Choroid plexus epithelial cell (primary cell): ENCODE measurements at regions not wholly inside any gene's neighbourhood (a gene's known extent, or its start where the extent isn't known, plus 50 kb on each side); places are given as distances from the start of the nearest gene placed in this dataset.

Experiments used
- DNase-seq: peaks from one replicate; pipeline ENCODE4 v3.0.0-alpha.2; 2010; ENCODE audit warnings: low read depth
- H3K4me3 ChIP-seq: 2 replicates; pipeline ENCODE4 v1.5.1; 2011; ENCODE audit warnings: low read depth, mild to moderate bottlenecking, control low read depth, low read length, moderate library complexity
- TF ChIP-seq, protein P1 (sequence below): conservative IDR thresholded peaks from 2 replicates; pipeline ENCODE4 v1.5.1; 2011; ENCODE audit warnings: low read depth, mild to moderate bottlenecking, control low read depth, inconsistent platforms, low read length, moderate library complexity

DNA sequence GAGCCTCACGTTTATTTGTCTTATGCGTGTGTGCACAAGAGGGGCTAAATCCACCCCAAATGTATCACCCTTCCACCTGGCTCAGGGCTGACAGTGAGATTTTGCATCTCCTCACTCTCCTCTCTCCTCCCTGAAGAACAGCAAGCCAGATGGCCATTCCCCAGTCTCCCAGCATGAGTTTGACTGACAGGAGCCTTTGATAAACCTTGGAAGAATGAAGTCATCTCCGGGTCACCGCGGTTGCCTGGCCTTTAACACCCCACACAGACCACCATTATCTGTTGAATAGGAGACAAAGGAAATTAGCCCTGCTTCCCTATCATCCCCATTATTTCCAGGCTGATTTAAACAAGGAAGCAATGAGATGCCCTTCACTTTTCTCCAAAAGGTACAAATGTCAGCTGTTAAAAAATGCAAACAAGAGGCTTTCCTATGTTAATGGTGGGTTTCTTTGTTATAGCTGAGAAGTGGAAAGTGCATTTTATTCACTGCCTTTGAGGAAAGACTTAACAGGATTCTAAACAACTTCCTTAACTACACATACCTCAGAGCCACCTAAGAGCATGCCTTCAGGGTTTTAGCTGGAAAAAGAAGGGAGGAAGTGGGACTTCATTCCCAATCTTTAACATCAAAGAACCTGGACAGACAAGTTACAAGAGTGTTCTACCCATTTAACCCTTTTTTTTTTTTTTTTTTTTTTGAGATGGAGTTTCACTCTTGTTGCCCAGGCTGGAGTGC is 524.8 kb upstream of the ID4 start:
- DNase-seq = no peak
- TF ChIP-seq, protein P1, sequence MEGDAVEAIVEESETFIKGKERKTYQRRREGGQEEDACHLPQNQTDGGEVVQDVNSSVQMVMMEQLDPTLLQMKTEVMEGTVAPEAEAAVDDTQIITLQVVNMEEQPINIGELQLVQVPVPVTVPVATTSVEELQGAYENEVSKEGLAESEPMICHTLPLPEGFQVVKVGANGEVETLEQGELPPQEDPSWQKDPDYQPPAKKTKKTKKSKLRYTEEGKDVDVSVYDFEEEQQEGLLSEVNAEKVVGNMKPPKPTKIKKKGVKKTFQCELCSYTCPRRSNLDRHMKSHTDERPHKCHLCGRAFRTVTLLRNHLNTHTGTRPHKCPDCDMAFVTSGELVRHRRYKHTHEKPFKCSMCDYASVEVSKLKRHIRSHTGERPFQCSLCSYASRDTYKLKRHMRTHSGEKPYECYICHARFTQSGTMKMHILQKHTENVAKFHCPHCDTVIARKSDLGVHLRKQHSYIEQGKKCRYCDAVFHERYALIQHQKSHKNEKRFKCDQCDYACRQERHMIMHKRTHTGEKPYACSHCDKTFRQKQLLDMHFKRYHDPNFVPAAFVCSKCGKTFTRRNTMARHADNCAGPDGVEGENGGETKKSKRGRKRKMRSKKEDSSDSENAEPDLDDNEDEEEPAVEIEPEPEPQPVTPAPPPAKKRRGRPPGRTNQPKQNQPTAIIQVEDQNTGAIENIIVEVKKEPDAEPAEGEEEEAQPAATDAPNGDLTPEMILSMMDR = no peak
- H3K4me3 ChIP-seq = no peak overlapping the region

DNA sequence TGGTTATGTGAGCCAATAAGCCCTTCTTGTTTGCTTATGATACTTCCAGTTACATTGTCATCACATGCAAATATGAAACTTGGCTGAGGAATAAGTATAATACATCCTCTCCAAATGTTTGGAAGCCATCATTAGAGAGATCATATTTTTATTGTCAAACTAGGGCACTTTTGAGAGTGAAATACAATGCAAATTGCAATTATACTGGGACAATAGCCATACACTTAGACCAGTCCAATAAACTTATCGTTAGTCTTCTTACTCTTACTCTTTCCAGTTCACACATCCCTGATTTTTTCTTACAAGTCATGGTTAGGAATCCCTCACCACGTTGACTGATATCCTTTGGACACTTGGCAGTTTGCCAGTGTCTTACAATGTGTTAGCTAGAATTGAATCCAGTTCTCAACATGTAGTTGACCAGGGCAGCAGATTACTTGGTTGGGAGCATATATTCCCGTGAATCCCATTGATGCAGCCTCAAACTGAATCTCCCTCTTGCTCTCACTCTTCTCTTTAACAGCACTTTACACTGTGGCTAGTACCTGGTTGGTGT is 519.7 kb upstream of the ID4 start:
- TF ChIP-seq, protein P1 = no peak
- H3K4me3 ChIP-seq = no peak overlapping the region
- no peak for DNase-seq

DNA sequence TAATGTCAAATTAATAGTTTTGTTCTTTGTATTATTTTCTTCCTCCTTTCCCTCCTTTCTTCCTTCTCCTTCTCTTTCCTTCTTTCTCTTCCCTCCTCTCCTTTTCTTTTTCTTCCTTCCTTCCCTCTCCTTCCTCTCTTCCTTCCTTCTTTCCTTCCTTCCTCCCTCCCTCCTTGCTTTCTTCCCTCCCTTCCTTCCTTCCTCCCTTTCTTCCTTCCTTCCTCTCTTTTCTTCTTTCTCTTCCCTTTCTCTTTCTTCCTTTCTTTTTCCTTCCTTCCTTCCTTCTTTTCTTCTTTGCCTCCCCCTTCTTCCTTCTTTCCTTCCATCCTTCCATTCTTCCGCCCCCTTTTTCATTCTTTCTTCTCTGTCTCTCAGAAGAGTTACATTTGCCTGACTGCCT is 518.2 kb upstream of the ID4 start:
- TF ChIP-seq, protein P1 = no peak
- no peak overlapping the region for H3K4me3 ChIP-seq
- no peak for DNase-seq

DNA sequence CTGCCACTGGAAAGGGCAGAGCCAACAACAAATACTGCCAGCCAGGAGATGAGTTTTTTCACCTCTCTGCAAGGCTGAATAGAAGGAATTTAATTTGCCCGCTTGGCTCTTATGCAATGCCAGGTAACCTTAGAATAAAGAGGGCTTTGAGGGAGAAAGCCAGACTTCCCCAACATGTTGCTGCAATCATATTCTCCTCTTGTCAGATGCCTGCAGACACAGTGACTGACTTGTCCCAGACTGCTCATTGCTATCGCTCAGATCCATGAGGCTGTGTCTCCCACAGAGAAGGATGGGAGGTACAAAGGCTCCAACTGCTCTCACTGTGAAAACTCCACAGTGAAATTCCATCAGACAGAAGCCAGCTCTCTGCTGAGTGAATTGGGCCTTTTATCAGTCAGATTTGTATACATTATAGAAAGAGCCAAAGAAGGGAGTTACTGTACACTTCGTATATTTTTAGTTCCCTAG is 517.0 kb upstream of the ID4 start:
- no peak for DNase-seq
- no peak overlapping the region for H3K4me3 ChIP-seq
- TF ChIP-seq, protein P1 = no peak

DNA sequence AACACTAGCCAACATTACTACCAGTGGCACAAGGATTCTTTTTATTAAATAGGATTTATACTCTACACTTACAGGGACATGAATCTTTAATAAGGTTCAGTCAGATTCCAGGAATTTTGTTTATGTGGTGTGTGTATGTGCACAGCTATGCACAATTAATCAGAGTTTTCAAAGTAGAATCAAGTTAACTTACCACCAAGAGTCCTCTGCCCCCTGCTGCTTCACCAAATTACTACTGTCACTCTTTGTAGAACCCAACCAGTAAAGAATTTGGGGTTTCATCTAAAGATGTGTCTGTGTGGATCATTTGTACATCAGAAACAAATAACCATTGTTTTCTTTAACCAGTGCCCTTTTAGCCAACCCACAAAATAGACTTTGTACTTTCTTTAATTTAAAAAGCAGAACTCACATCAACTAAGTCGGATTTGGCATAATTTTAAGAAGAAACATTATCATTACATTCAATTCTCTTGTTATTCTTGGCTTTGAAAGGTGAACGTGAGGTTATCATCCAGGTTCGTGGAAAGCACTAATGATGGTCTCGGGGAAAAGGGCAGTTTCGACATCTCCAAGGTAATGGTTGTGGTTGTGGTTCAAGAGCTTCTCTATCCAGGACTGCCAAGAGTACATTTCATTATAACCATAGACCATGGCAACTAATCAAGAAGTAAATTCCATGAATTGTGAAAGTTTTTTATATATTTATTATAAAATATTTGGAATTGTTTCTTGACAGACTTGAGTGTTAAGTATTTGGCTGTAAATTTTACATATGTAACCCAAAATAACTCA is 514.3 kb upstream of the ID4 start:
- peak; percentile 60 for DNase-seq
- TF ChIP-seq, protein P1 = no peak

DNA sequence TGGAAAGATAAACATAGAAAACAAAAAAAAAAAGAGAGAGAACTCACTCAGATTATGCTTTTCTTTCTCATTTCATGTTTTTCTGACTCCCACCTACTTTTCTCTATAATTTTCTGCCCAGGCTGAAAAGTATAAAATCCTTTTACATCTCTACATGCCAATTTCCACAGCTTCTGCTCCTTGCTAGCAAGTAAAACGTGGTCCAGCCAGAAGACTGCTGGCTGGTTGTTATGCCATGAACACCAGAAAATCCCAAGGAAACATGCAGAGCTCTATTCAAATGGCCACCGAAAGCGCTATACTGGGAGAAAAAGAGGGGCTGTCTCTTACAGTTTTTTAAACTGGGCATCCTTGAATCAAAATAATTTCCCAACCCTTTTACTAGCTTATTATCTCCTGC is 512.8 kb upstream of the ID4 start:
- H3K4me3 ChIP-seq = no peak overlapping the region
- TF ChIP-seq, protein P1 = no peak
- no peak for DNase-seq

More for the DNA sequence above, 514.3 kb upstream of the ID4 start:
- H3K4me3 ChIP-seq = no peak overlapping the region
